Skin epidermis (tissue), 12 donors: ENCODE measurements at regions not wholly inside any gene's neighbourhood (a gene's known extent, or its start where the extent isn't known, plus 50 kb on each side); places are given as distances from the start of the nearest gene placed in this dataset.
"Not testable (repeated sequence)": the region's sequence is repeated elsewhere in the genome, so short reads cannot be mapped to it uniquely, and the experiment has no call there.

Source experiments
- H3K27ac ChIP-seq, 21 experiments: fragments of 200-600 bp; sonication (generic) in 11 of 21; one replicate each; pipeline ENCODE4 v1.5.0; 2020; ENCODE audit warnings: mild to moderate bottlenecking in 3 of 21, inconsistent platforms in 2 of 21, moderate library complexity in 2 of 21
- H3K4me3 ChIP-seq, 7 experiments: fragments of 200-600 bp; sonication (generic) in 2 of 7; one replicate each; pipeline ENCODE4 v1.5.0; 2020; ENCODE audit warnings: inconsistent platforms in 2 of 7, mild to moderate bottlenecking in 2 of 7, moderate library complexity in 1 of 7

DNA sequence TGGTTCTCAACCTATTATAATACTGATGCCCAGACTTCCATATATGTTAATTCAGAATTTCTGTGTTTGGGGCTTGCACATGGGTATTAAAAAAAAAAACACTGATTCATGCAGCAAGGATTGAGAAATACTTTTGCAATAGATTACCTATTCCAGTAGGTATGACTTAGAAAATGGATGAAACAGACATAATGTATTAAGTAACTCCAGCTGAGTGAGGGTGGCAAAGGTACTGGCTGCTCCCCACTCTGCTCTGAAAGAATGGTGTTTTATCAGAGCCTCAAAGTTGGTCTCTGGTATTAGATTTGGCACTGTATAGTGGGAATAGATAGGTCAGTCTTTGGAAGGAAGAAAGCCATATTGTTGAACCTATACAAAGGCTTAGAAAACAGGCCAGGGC lies 234.3 kb upstream of the FOLH1 start:
- H3K4me3 ChIP-seq: no peak overlapping the region
- no peak overlapping the region for H3K27ac ChIP-seq

DNA sequence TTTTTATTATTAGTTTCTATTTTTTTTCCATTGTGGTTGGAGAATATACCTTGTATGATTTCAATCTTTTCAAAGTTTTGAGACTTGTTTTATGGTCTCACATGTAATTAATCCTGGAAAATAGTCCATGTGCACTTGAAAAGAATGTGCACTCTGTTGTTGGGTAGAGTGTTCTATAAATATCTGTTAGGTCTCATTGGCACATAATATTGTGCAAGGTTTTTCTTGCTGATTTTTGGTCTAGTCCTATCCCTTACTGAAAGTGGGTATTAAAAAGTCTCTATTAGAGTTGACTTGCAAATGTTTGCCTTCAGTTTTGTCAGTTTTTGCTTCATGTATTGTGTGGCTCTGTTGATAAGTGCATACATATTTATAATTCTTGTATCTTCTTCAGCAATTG lies 231.5 kb upstream of the FOLH1 start:
- not testable (repeated sequence) for H3K4me3 ChIP-seq, H3K27ac ChIP-seq

DNA sequence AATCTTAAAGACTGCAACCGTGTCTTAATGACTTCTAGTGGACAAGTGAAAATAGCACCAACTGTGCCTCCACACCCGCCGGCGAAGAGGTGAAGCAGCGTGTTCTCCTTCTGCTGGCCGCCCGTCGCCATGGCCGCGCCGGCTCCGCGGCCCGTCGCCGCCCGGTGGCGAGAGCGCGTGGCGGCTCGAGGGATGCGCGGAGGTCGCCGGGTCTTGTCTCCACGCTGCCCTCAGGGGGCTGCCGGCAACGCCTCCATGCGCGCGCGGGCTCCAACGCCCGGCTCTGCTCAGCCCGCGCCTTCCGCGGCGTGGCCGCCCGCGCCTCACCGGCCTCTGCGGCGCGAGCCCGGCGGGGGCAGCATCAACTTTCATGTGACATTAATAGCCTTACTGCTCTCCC lies 225.9 kb upstream of the FOLH1 start:
- not testable (repeated sequence) for H3K4me3 ChIP-seq, H3K27ac ChIP-seq

DNA sequence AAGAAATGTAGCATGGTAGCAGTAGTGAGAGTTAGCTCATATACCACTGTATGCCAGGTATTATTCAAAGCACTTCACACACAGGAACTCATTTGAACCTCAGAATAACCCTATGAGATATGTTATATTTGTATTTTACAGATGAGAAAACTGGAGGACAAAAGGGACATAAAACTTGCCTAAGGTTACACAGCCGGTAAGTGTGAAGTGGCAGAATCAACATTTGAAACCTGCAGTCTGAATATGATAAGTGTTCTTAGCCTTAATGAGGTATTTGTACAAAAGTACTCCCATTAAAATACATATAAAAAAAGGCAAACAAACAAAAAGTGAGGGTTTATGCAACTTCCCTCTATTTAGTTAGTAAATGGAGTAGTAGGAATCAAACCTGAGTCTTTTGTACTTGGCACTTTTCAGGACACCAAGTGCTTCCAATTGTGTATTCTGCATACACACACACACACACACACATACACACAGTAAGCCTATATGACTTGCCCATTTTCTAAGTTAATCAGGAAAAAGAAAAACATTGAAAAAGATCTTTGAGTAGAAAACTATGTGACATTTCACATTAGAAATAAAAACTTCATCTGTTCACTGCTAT lies 223.9 kb upstream of the FOLH1 start:
- no peak overlapping the region for H3K4me3 ChIP-seq
- no peak overlapping the region for H3K27ac ChIP-seq

DNA sequence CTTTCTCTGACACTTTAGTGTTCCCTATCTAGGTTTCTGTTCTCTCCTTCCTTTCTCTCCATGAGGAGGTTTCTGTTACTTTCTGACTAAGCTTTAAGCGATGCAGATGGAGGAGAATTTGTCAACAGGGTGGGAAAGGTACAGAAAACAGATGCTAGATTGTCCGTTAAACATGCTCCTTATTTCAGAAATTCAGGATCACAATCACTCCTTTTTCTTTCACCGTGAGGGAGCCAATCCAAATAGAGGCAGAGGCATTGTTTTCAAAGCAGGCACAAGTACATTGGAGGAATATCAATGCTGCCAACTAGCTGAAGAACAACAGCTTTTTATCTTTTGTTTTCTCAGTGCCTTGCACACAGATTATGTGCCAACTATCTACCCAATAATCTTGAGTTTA lies 215.7 kb upstream of the FOLH1 start:
- no peak overlapping the region for H3K4me3 ChIP-seq

DNA sequence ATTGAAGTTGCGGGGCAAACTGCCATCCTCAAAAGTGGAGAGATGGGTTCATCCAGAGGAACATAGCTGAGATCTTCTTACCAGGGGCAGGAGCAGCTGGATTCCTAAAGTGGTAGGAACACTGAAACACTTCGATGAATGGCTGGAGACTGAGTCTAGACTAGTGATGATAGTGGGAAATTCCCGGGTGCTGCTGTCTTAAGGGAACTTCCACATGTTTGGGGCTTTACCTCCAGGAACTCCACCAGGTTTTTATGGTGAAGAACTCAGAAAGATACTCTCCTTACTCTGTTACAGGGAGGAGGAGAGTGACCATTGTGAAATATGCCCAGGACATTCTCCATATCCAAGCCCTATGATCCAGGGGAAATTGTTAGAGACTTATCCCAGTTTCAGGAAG lies 210.5 kb upstream of the FOLH1 start:
- H3K27ac ChIP-seq, H3K4me3 ChIP-seq: not testable (repeated sequence)

More for the DNA sequence above, 215.7 kb upstream of the FOLH1 start:
- H3K27ac ChIP-seq: no peak overlapping the region

DNA sequence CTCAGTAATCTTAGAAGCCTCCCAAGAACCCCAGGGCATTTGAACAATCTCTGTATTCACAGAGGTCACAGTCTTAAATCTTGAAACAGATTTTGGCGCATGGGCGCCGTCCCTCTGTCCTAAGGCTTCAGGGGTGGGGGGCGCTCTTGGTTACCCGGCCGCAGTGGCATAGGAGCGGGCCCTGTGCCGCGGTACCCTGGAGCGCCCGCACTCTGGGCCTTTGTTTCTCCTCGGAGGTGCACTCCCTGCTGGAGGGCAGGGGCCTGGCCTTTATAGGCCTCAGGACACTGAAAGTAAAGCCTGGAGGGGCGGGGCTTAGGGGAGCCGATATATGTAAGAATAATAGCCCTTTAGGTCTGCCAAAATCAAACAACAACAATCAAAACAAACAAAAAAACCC lies 197.3 kb upstream of the FOLH1 start:
- no peak overlapping the region for H3K27ac ChIP-seq
- no peak overlapping the region for H3K4me3 ChIP-seq

DNA sequence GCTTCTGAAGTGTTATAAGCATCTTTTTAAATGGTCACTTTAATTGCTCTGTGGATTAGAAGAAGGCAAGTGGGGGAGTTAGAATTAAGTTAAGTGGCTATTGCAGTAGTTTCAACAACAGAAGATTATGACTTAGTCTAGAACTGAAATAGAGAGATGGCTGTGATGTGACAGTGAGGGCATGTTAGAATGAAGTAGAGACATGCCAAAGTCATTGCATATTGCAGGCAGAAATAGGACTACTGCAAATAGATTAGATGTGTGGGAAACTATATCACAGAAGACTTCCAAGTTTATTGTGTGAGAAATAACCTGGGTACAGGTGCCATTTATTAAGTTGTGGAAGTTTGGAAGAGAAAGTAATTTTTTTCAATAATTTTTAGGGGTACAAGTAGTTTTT lies 187.4 kb upstream of the FOLH1 start:
- H3K27ac ChIP-seq, H3K4me3 ChIP-seq: not testable (repeated sequence)

DNA sequence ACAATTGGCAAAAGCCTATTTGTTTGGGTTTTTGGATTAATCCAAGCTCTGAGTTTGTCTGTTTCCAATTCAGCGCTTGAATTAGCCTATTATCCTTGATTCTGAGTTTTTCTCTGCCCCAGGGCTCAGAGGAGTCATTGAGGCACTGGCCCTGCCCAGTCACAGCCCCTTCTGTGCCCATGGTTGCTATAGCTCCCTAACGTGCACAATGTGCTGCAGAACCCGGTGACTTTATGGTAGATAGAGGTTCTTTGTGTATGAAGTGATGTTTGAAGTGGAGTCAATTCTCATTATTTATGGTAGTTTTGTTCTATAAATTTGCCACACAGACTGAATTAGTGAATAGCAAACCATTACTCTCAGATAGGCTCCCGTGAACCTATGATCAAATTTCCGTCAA lies 182.0 kb upstream of the FOLH1 start:
- H3K27ac ChIP-seq, H3K4me3 ChIP-seq: not testable (repeated sequence)

DNA sequence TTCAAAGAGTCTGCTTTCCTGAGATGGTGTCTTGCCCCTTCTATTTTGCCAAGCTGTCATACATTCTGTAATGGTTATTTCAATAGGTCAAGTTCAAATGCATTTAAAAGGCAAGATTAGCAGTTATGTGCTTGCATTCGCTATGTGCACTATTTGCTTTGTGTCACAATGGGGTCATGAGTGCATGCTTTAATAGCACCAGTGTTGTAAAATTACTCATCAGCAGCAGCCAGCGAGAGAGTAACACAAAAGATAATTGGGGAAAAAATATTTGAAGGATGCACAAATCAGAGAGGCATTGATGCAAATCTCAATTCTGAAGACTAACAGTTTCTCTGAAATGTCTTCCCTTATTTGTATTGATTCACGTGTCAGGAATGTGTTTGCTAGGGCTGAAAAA lies 180.7 kb upstream of the FOLH1 start:
- H3K27ac ChIP-seq, H3K4me3 ChIP-seq: not testable (repeated sequence)

DNA sequence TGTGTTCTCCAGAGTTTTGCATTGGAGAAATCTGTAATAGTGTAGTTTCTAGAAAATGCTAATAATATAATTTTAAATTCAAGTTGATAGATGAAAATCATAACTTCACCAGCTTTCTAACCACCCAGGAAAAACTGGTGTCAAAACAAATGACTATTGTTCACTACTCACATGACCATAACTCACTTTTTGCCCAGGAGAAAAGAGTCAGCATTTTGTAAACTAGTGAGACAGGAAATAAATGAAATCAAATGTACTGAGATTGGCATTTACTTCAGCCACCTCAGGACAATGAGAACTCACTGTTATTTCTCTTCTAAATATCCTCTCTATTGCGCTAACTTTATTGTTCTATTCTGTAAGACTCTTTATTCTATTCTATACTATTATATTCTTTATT lies 176.0 kb upstream of the FOLH1 start:
- H3K27ac ChIP-seq, H3K4me3 ChIP-seq: not testable (repeated sequence)

DNA sequence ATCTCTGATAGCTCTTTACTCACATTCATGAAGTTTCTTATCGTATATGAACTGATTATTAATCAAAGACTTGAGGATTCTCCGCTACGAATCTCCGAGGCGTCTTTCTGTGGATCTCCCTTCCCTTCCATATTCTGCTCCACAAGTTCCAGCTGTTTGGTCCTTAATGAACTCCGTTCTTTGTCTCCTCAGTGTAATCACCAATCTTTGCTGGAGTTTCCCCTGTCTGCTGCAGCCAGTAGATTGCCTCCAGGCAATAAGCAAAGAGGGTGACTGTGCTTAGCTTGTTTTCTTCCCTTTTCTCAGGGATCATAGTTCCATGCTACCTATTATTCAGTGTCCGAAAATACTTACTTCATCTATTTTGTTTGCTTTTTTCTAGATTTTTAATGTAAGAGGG lies 169.6 kb upstream of the FOLH1 start:
- Histone ChIP-seq H3K27ac (no peak overlapping the region), H3K4me3 (no peak overlapping the region)

DNA sequence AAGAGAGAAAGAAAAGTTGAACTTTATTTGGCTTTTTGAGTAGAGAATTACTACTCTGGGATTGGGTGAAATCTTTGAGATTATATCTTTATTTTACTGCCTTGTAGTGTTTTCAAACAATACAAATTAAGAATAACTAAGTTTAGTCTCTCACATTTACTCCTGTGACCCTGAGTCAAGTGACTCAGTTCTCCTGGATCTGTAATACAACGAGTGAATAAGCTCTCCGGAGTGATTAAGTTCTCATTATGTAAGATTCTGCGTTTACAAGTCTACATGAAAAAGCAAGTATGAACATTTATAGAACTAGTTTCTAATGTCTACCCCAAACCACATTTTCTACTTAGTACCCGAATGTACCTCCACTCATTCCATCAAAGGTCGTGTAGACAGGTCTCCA lies 165.5 kb upstream of the FOLH1 start:
- not testable (repeated sequence) for H3K27ac ChIP-seq, H3K4me3 ChIP-seq

DNA sequence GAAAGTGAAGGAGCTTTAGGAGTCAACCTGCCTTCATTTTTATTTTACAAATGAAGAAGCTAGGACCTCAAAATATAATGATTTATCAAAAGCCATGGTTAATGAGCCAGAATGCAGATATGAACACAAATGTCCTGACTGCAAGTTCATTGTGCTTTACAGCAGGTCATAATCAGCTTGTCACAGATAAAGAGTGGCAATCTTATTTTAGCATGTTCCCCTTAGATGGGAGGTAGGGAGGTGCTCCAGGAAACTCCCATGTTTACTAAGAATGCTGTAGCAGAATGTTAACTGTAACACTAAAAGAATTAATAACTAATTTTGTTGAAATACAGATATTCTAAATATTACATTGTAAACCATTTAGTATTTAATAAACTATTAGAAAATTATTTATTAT lies 165.0 kb upstream of the FOLH1 start:
- not testable (repeated sequence) for H3K4me3 ChIP-seq, H3K27ac ChIP-seq

DNA sequence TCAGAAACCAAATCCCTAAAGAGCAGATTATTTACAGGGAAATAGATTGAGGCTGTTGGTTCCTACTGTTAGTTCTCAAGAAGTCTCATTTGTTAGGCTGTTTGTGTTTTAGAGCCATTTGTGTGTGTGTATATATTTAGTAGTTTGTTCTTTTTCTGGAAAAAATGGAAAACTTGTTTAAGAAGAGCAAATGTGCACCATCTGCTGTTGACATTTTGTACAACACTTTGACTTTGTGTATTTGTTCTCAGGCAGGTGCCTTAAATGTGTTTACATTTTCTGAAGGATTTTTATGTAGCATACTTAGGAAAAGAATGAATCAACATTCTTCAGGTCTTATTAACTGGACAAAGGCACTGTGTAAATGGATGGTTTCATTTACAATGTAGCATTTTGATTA lies 163.7 kb upstream of the FOLH1 start:
- not testable (repeated sequence) for H3K27ac ChIP-seq, H3K4me3 ChIP-seq

DNA sequence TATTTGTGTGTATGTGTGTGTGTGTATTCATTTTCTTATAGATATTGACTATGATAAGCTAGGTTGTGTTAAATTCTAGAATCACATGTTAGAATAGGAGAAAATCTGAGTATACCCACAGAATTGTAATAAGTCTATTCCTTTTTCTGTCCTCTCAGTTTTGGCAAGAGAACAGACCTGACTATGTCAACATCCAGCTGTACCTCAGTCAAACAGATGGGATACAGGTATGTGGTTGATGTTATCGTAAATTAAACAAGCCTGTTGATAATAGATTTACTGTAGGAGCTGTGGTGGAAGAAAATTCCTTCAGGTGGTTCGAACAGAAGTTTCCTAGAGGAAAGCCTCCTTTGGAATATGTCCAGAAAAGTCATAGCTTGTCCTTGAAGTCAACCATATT lies 160.2 kb upstream of the FOLH1 start:
- H3K27ac ChIP-seq, H3K4me3 ChIP-seq: not testable (repeated sequence)

DNA sequence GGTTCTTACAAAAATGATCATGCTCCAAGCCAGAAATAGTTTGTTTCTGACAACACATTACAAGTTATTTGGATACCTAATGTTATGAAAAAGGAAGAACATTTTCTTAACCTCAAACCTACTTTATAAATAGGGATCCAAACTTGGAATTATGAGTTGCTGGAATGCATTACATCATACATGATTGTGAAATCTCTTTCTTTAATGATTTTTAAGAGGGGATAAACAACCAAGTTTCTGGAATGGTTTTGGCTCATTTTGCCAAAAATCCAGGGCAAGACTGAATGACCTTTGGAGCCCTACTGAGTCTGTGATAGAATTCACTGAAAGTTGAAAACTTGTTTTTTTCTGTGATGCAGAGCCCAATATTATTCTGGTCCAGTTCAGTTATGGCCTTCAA lies 157.0 kb upstream of the FOLH1 start:
- H3K4me3 ChIP-seq, H3K27ac ChIP-seq: not testable (repeated sequence)

DNA sequence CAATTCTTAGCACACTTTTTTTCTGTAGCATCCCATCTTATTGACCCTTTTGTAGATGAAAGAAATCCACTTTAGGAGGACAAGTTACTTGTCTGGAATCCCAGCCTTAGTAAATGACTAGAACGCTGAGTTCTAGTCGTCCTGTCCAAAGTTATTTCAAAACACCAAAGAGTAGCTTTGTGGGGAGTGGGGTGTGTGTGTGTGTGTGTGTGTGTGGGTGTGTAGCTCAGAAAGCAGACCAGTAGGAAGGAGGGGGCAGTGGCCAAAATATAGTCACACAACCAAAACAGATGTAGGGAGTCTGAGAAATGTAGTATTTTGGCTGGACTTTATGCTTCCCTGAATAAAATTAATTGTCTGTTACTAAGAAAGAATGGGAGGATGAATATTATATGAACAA lies 154.6 kb upstream of the FOLH1 start:
- H3K27ac ChIP-seq, H3K4me3 ChIP-seq: not testable (repeated sequence)

DNA sequence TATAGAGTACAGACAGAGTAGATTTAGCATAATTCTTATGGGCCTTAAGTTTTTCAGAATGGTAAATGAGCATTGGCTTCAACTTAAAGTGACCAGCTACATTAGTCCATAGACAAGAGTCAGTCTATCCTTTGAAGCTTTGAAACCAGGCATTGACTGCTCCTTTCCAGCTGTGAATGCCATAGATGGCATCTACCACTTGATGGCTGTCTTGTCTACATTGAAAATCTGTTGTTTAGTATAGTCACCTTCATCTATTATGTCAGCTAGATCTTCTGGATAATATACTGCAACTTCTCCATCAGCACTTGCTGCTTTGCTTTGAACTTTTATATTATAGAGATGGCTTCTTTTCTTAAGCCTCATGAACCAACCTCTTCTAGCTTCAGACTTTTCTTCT lies 146.1 kb upstream of the FOLH1 start:
- H3K4me3 ChIP-seq: not testable (repeated sequence)

DNA sequence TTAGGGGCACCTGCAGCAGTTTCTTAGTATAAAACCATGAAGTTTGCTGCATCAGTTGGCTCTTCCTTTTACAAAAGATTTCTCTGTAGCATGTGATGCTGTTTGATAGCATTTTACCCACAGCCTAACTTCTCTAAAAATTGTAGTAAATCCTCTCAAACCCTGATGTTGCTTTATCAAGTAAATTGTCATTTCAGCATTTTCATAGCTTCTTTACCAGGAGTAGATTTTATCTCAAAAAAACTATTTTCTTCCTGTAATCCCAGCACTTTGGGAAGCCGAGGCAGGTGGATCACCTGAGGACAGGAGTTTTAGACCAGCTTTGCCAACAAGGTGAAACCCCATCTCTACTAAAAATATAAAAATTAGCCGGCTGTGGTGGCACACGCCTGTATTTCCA lies 144.5 kb upstream of the FOLH1 start:
- H3K27ac ChIP-seq, H3K4me3 ChIP-seq: not testable (repeated sequence)

More for the DNA sequence above, 146.1 kb upstream of the FOLH1 start:
- H3K27ac ChIP-seq: not testable (repeated sequence)

DNA sequence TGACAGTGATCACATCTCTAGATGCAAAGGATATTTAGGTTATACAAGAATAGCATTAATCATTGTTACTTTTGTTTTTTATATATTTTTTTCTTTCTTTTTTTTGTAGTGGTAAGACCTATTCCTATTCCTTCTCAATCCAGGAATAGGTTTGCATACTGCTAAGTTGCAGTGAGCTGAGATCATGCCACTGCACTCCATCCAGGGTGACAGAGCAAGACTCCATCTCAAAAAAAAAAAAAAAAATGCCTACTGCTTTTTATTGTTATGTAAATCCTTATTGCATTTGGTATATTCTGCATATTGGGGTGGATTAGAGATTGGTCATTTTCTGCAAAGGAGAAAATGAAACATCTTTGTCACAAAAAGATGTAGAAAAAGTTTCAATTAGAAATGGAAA lies 138.2 kb upstream of the FOLH1 start:
- not testable (repeated sequence) for H3K4me3 ChIP-seq, H3K27ac ChIP-seq

DNA sequence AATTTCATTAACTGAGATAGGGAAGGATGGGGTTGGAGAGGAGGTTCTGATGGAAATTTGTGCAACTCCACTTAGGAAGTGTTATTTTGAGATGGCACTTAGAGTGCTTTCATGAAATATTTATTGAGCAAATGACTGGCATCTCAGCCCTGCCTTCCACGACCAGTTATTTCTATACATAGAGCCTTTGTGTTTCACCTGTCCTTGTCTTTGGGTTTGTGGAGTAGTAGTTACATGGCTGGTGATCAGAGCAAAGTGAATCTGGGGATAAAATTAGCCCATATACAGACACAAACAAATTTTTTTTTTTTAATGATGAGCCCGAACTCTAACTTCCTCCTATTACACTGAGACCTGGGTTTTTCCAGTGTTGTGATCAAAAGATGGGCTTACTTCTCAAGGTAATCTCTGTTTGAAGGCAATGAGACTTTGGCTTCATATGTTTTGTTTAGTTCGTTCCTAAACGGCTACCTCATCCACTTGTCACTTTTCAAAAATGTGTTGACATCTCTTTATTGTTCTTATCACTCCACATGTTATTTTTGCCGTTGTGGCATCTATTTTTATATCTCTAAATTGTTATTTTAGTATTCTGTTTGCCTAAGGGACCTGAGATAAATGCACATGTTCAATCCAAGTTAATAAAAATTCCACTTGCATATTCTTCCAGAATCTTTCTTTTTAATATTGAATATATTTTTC lies 120.2 kb upstream of the FOLH1 start:
- H3K4me3 ChIP-seq, H3K27ac ChIP-seq: not testable (repeated sequence)
